H1 (cell line): ENCODE measurements at regions not wholly inside any gene's neighbourhood (a gene's known extent, or its start where the extent isn't known, plus 50 kb on each side); places are given as distances from the start of the nearest gene placed in this dataset.

Source experiments
- CTCF ChIA-PET: fragments of 300-600 bp; sonication (Branson Sonifier 250); formaldehyde crosslinking; loops from one replicate; lab custom pipeline; 2021; ENCODE audit not compliant: partially characterized antibody; lab: Charles Lee
- POLR2A ChIA-PET: fragments of 300-600 bp; sonication (Branson Sonifier 250); formaldehyde crosslinking; loops from one replicate; lab custom pipeline; 2021; ENCODE audit warnings: inconsistent platforms; ENCODE audit not compliant: partially characterized antibody; lab: Charles Lee
- DNase-seq, 2 experiments: peaks; one replicate each; pipeline versions ENCODE4 v3.0.0 to v3.0.0-alpha.2; 2010 to 2022; ENCODE audit warnings: low spot score in 2 of 2, low read depth in 1 of 2, mixed read lengths in 1 of 2
- FAIRE-seq: peaks from 2 replicates; lab custom pipeline; 2011; peaks lifted over from hg19 to GRCh38; lab: Jason Lieb, UNC
- H2AFZ ChIP-seq: 2 replicates; pipeline ENCODE4 v1.8.1; 2012; ENCODE audit warnings: low read length, inconsistent platforms
- H2AK5ac ChIP-seq: 2 replicates; pipeline ENCODE4 v1.6.1; 2013; ENCODE audit warnings: low read depth, low read length
- H2BK120ac ChIP-seq: replicated peaks from 2 replicates; pipeline ENCODE3; 2013; ENCODE audit warnings: low read depth, low read length, inconsistent platforms
- H2BK12ac ChIP-seq: 2 replicates; pipeline ENCODE4 v1.6.1; 2013; ENCODE audit warnings: low read depth, low read length
- H2BK15ac ChIP-seq: 2 replicates; pipeline ENCODE4 v1.6.1; 2013; ENCODE audit warnings: low read length
- H2BK20ac ChIP-seq: 2 replicates; pipeline ENCODE4 v1.6.1; 2013; ENCODE audit warnings: low read length
- H2BK5ac ChIP-seq: 2 replicates; pipeline ENCODE4 v1.6.1; 2013; ENCODE audit warnings: low read depth, low read length
- H3K14ac ChIP-seq: 2 replicates; pipeline ENCODE4 v1.6.1; 2013; ENCODE audit warnings: inconsistent platforms; ENCODE audit not compliant: insufficient read length
- H3K18ac ChIP-seq: 2 replicates; pipeline ENCODE4 v1.6.1; 2013; ENCODE audit warnings: low read length; ENCODE audit errors: extremely low read depth
- H3K23ac ChIP-seq: 2 replicates; pipeline ENCODE4 v1.6.1; 2013; ENCODE audit warnings: inconsistent platforms; ENCODE audit not compliant: insufficient read length
- H3K23me2 ChIP-seq: 2 replicates; pipeline ENCODE4 v1.6.1; 2013; ENCODE audit warnings: low read depth, low read length
- H3K27ac ChIP-seq: 2 replicates; pipeline ENCODE4 v1.6.1; 2011; ENCODE audit warnings: low read depth, low read length, inconsistent platforms
- H3K27me3 ChIP-seq, 4 experiments: replicated peaks in 1 of 4; 1 replicate in 1 of 4; 2 replicates in 3 of 4; pipeline versions ENCODE4 v1.6.1 to v1.8.1; 2011 to 2013; ENCODE audit warnings: low read length in 3 of 4, mild to moderate bottlenecking in 3 of 4, inconsistent platforms in 2 of 4, mixed read lengths in 2 of 4, moderate library complexity in 1 of 4; ENCODE audit not compliant: control insufficient read depth in 3 of 4, insufficient read depth in 3 of 4; ENCODE audit errors: extremely low read depth in 1 of 4
- H3K36me3 ChIP-seq, 4 experiments: 2 replicates each; pipeline versions ENCODE4 v1.6.1 to v1.8.1; 2011 to 2013; ENCODE audit warnings: mild to moderate bottlenecking in 4 of 4, low read length in 3 of 4, moderate library complexity in 2 of 4, control low read depth in 1 of 4, inconsistent platforms in 1 of 4; ENCODE audit not compliant: insufficient read depth in 4 of 4, control insufficient read depth in 2 of 4
- H3K4ac ChIP-seq: replicated peaks from 2 replicates; pipeline ENCODE3; 2013; ENCODE audit warnings: low read length, low read depth, mixed read lengths, inconsistent platforms; ENCODE audit not compliant: insufficient read length
- H3K4me1 ChIP-seq, 4 experiments: replicated peaks in 1 of 4; 1 replicate in 1 of 4; 2 replicates in 3 of 4; pipeline versions ENCODE4 v1.6.1 to v1.8.1; 2011 to 2013; ENCODE audit warnings: low read length in 3 of 4, inconsistent platforms in 2 of 4, mixed read lengths in 1 of 4; ENCODE audit not compliant: insufficient read depth in 4 of 4, control insufficient read depth in 3 of 4
- H3K4me2 ChIP-seq, 2 experiments: 2 replicates each; pipeline versions ENCODE4 v1.6.1 to v1.8.1; 2011 to 2013; ENCODE audit warnings: low read depth in 2 of 2, low read length in 2 of 2, control low read depth in 1 of 2, inconsistent platforms in 1 of 2, mild to moderate bottlenecking in 1 of 2; ENCODE audit not compliant: insufficient read depth in 1 of 2
- H3K4me3 ChIP-seq, 4 experiments: fragments of 200-600, 300-600 bp in 1 of 4; sonication (generic), shearing (Covaris generic), sonication (Bioruptor Twin) in 1 of 4; 2 replicates each; pipeline versions ENCODE4 v1.5.1 to v1.8.1; 2011 to 2016; ENCODE audit warnings: low read length in 4 of 4, low read depth in 3 of 4, control low read depth in 2 of 4, inconsistent platforms in 2 of 4, mild to moderate bottlenecking in 2 of 4, mixed read lengths in 1 of 4, moderate library complexity in 1 of 4; ENCODE audit not compliant: insufficient read depth in 2 of 4; ENCODE audit errors: extremely low read depth in 1 of 4
- H3K56ac ChIP-seq: replicated peaks from 2 replicates; pipeline ENCODE3; 2013; ENCODE audit warnings: low read depth, mild to moderate bottlenecking, mixed read lengths, low read length, inconsistent platforms; ENCODE audit not compliant: insufficient read length
- H3K79me1 ChIP-seq: 2 replicates; pipeline ENCODE4 v1.6.1; 2013; ENCODE audit warnings: low read depth, low read length, control low read depth
- H3K79me2 ChIP-seq, 2 experiments: 2 replicates each; pipeline versions ENCODE4 v1.6.1 to v1.8.1; 2012 to 2013; ENCODE audit warnings: low read length in 2 of 2, mild to moderate bottlenecking in 2 of 2, inconsistent platforms in 1 of 2; ENCODE audit not compliant: insufficient read depth in 2 of 2, control insufficient read depth in 1 of 2
- H3K9ac ChIP-seq, 4 experiments: replicated peaks in 1 of 4; 1 replicate in 1 of 4; 2 replicates in 3 of 4; pipeline versions ENCODE4 v1.6.1 to v1.8.1; 2011 to 2013; ENCODE audit warnings: low read depth in 3 of 4, low read length in 3 of 4, control low read depth in 2 of 4, mild to moderate bottlenecking in 2 of 4, moderate library complexity in 2 of 4, inconsistent platforms in 1 of 4; ENCODE audit errors: extremely low read depth in 1 of 4
- H3K9me3 ChIP-seq, 2 experiments: 2 replicates each; pipeline versions ENCODE4 v1.6.1 to v1.8.1; 2012 to 2013; ENCODE audit warnings: mild to moderate bottlenecking in 2 of 2, moderate library complexity in 2 of 2, control low read depth in 1 of 2, inconsistent platforms in 1 of 2, low read depth in 1 of 2, low read length in 1 of 2, mixed read lengths in 1 of 2; ENCODE audit not compliant: insufficient read depth in 2 of 2
- H4K20me1 ChIP-seq, 2 experiments: replicated peaks in 1 of 2; 2 replicates each; pipeline versions ENCODE3 to v1.8.1; 2011 to 2013; ENCODE audit warnings: inconsistent platforms in 2 of 2, low read length in 2 of 2, mild to moderate bottlenecking in 1 of 2; ENCODE audit not compliant: insufficient read depth in 2 of 2, control insufficient read depth in 1 of 2
- H4K5ac ChIP-seq: 2 replicates; pipeline ENCODE4 v1.6.1; 2013; ENCODE audit warnings: low read length, low read depth, mixed read lengths, inconsistent platforms; ENCODE audit not compliant: insufficient read length
- H4K8ac ChIP-seq: 2 replicates; pipeline ENCODE4 v1.8.0; 2013; ENCODE audit warnings: mild to moderate bottlenecking, moderate library complexity, low read length, inconsistent platforms; ENCODE audit not compliant: insufficient read depth; ENCODE audit errors: extremely low read depth
- H4K91ac ChIP-seq: replicated peaks from 2 replicates; pipeline ENCODE3; 2013; ENCODE audit warnings: low read length, mixed read lengths, inconsistent platforms; ENCODE audit not compliant: insufficient read length
- BACH1 ChIP-seq: IDR thresholded peaks from 2 replicates; pipeline ENCODE4 v1.6.1; 2012; ENCODE audit warnings: low read length, improper control_type of control experiment
- GABPA ChIP-seq: IDR thresholded peaks from 2 replicates; pipeline ENCODE4 v1.6.1; 2011; ENCODE audit warnings: mild to moderate bottlenecking, low read length, moderate library complexity, borderline replicate concordance; ENCODE audit not compliant: insufficient read depth
- SIRT6 ChIP-seq: IDR thresholded peaks from one replicate; pipeline ENCODE4 v1.7.1; 2012; ENCODE audit warnings: low read length, inconsistent platforms
- YY1 ChIP-seq: IDR thresholded peaks from 2 replicates; pipeline ENCODE4 v1.6.1; 2011; ENCODE audit warnings: low read depth, mild to moderate bottlenecking, low read length
- WGBS, 2 experiments: shearing (Covaris generic) in 1 of 2; methylation state at CpG; one replicate each; pipeline versions ENCODE4 v1.1.6 to v1.1.7; 2013 to 2015; ENCODE audit warnings: low lambda C conversion rate in 2 of 2, mixed read lengths in 2 of 2, inconsistent platforms in 1 of 2, low coverage in 1 of 2, missing lambda C conversion rate in 1 of 2; ENCODE audit not compliant: insufficient replicate concordance in 2 of 2, insufficient coverage in 1 of 2, insufficient read length in 1 of 2; ENCODE audit errors: extremely low coverage in 1 of 2, missing lambda C conversion rate in 1 of 2; 5-methylcytosine and 5-hydroxymethylcytosine counted together

DNA sequence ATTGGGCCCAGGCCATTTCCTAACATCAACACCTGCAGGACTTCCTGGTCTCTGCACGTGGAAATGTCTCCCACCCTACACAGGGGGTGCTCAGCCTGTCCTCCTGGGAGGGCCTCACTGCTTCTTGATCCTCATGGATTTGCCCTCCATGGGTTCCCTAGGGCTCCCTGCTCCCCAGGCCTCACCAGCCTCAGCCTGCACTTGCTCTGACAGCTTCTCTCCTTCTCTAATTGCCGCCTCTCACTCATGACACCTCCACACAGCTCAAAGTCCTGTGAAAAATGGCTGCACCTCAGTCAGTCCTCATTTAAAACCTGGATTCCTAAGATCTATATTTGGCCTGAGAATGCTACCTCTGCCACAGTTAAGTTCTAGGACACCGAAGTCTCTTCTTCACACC is 130.6 kb downstream of the PXDC1 start:
- Histone ChIP-seq H2AFZ (no peak overlapping the region), H3K79me1 (no peaks in the 10 kb centered on the region), H3K14ac (no peak overlapping the region), H4K5ac (no peak overlapping the region), H3K27ac (no peak overlapping the region), H3K18ac (no peak overlapping the region), H4K91ac (no peak overlapping the region), H2BK12ac (no peak overlapping the region), H2AK5ac (no peak overlapping the region), H3K4me1 (peaks cover 2 to 10% (median 4%) of the 10 kb centered on the region in 4 experiments), H4K20me1 (peaks cover 0 to 2% of the 10 kb centered on the region in 2 experiments), H3K23ac (no peak overlapping the region), H2BK15ac (no peak overlapping the region), H3K9ac (no peak overlapping the region), H3K79me2 (no peaks in the 10 kb centered on the region), H4K8ac (no peak overlapping the region), H2BK20ac (no peak overlapping the region), H3K4ac (no peak overlapping the region), H3K23me2 (0 out of 2 replicates have a peak, but pooled peaks cover 2% of the 10 kb centered on the region), H3K36me3 (no peaks in the 10 kb centered on the region), H3K56ac (no peak overlapping the region), H2BK5ac (no peak overlapping the region), H3K4me2 (no peak overlapping the region), H3K4me3 (no peak overlapping the region), H2BK120ac (no peak overlapping the region), H3K9me3 (no peaks in the 10 kb centered on the region), H3K27me3 (peaks cover 0 to 2% (median 0%) of the 10 kb centered on the region in 4 experiments; a peak in 2 of 7 replicates)
- ChIA-PET POLR2A (no interaction called here), CTCF (interaction anchor here (0.6 to 1.8 kb wide), 6 partner anchors 9 to 220 kb away, joined by 3 to 4 read pairs (median 3); no protein-coding TSS in a partner anchor)
- 95% methylated on average over 3 of the region's 3 CpGs; no CpG with 5 or more reads in 1 of the 2 experiments for WGBS, 2 experiments
- FAIRE-seq (no peak), DNase-seq (no peak)
- TF ChIP-seq GABPA (no peak), BACH1 (no peak), SIRT6 (no peak), YY1 (no peak)
